ENCODE measurements at regions not wholly inside any gene's neighbourhood (a gene's known extent, or its start where the extent isn't known, plus 50 kb on each side); places are given as distances from the start of the nearest gene placed in this dataset.

- TF ChIP-seq POLR2A (IDR thresholded peaks at IDR 0.05) (no peak), CTCF (IDR thresholded peaks at IDR 0.05) (no peak)
Measured at GRCh38 chr13:70191034-70191433, 82.8 kb upstream of the KLHL1 start.
